ENCODE measurements at regions not wholly inside any gene's neighbourhood (a gene's known extent, or its start where the extent isn't known, plus 50 kb on each side); places are given as distances from the start of the nearest gene placed in this dataset.
"Not testable (repeated sequence)": the region's sequence is repeated elsewhere in the genome, so short reads cannot be mapped to it uniquely, and the experiment has no call there.

- no peaks in the 10 kb centered on the region for H3K4me1 ChIP-seq
- no peaks in the 10 kb centered on the region for H3K36me3 ChIP-seq
- DNase-seq (no peak), ATAC-seq (no peak)
- in situ Hi-C loops (cut with MboI; ENCODE audit: low sequenced_read_pairs in 4 of 4) (no loop called here), intact Hi-C loops (cut with DNase I; ENCODE audit: low total_unique reads) (no loop called here)
- H3K27me3 ChIP-seq = no peaks in the 10 kb centered on the region
- TF ChIP-seq POLR2A (IDR thresholded peaks at IDR 0.05) (no peak), CTCF (IDR thresholded peaks at IDR 0.05 in 4 of 5, conservative IDR thresholded peaks at IDR 0.05 in 1 of 5) (no peak)
- no peak overlapping the region for H3K4me3 ChIP-seq
- no peaks in the 10 kb centered on the region for H3K9me3 ChIP-seq
- H3K27ac ChIP-seq = no peak overlapping the region
Measured at GRCh38 chr4:170698334-170698733, 608.6 kb upstream of the AADAT start.

- TF ChIP-seq CTCF (IDR thresholded peaks at IDR 0.05 in 4 of 5, conservative IDR thresholded peaks at IDR 0.05 in 1 of 5) (no peak), POLR2A (IDR thresholded peaks at IDR 0.05) (no peak)
- no peaks in the 10 kb centered on the region for H3K36me3 ChIP-seq
- H3K4me1 ChIP-seq = no peaks in the 10 kb centered on the region
- intact Hi-C loops (cut with DNase I; ENCODE audit: low total_unique reads) = no loop called here
- ATAC-seq (no peak), DNase-seq (no peak)
- H3K27ac ChIP-seq = no peak overlapping the region
- H3K9me3 ChIP-seq = no peaks in the 10 kb centered on the region
- no peak overlapping the region for H3K4me3 ChIP-seq
- in situ Hi-C loops (cut with MboI; ENCODE audit: low sequenced_read_pairs in 4 of 4) = no loop called here
- H3K27me3 ChIP-seq = no peaks in the 10 kb centered on the region
Measured at GRCh38 chr4:170697845-170698244, 608.1 kb upstream of the AADAT start.

GRCh38 chr4:170697045-170697444, 607.3 kb upstream of the AADAT start:
- Histone ChIP-seq H3K27ac (no peak overlapping the region), H3K27me3 (no peaks in the 10 kb centered on the region), H3K4me1 (no peaks in the 10 kb centered on the region), H3K9me3 (no peaks in the 10 kb centered on the region), H3K4me3 (no peak overlapping the region), H3K36me3 (no peaks in the 10 kb centered on the region)
- no peak for DNase-seq
- in situ Hi-C loops (cut with MboI; ENCODE audit: low sequenced_read_pairs in 4 of 4) (no loop called here), intact Hi-C loops (cut with DNase I; ENCODE audit: low total_unique reads) (no loop called here)
- ATAC-seq = no peak
- TF ChIP-seq POLR2A (IDR thresholded peaks at IDR 0.05) (no peak), CTCF (IDR thresholded peaks at IDR 0.05 in 4 of 5, conservative IDR thresholded peaks at IDR 0.05 in 1 of 5) (no peak)

- Histone ChIP-seq H3K4me1 (no peaks in the 10 kb centered on the region), H3K4me3 (no peak overlapping the region), H3K36me3 (no peaks in the 10 kb centered on the region), H3K9me3 (no peaks in the 10 kb centered on the region), H3K27me3 (no peaks in the 10 kb centered on the region), H3K27ac (no peak overlapping the region)
- no peak for DNase-seq
- intact Hi-C loops (cut with DNase I; ENCODE audit: low total_unique reads) (no loop called here), in situ Hi-C loops (cut with MboI; ENCODE audit: low sequenced_read_pairs in 4 of 4) (no loop called here)
- ATAC-seq = no peak
- no peak for TF ChIP-seq CTCF (IDR thresholded peaks at IDR 0.05 in 4 of 5, conservative IDR thresholded peaks at IDR 0.05 in 1 of 5)
- TF ChIP-seq POLR2A (IDR thresholded peaks at IDR 0.05) = no peak
Measured at GRCh38 chr4:170691168-170691567, 601.4 kb upstream of the AADAT start.

GRCh38 chr4:170687751-170688150, 598.0 kb upstream of the AADAT start:
- no peak for ATAC-seq
- no peaks in the 10 kb centered on the region for H3K9me3 ChIP-seq
- DNase-seq = no peak
- no peak overlapping the region for H3K27ac ChIP-seq
- H3K27me3 ChIP-seq = no peaks in the 10 kb centered on the region
- H3K4me3 ChIP-seq = no peak overlapping the region
- in situ Hi-C loops (cut with MboI; ENCODE audit: low sequenced_read_pairs in 4 of 4) = no loop called here
- no peak for TF ChIP-seq POLR2A (IDR thresholded peaks at IDR 0.05)
- TF ChIP-seq CTCF (IDR thresholded peaks at IDR 0.05 in 4 of 5, conservative IDR thresholded peaks at IDR 0.05 in 1 of 5) = no peak
- H3K36me3 ChIP-seq = no peaks in the 10 kb centered on the region
- intact Hi-C loops (cut with DNase I; ENCODE audit: low total_unique reads) = no loop called here
- no peaks in the 10 kb centered on the region for H3K4me1 ChIP-seq

- H3K27ac ChIP-seq; in situ Hi-C loops (cut with MboI; ENCODE audit: low sequenced_read_pairs in 4 of 4); H3K4me1 ChIP-seq; DNase-seq; H3K9me3 ChIP-seq; ATAC-seq; H3K4me3 ChIP-seq; intact Hi-C loops (cut with DNase I; ENCODE audit: low total_unique reads); H3K27me3 ChIP-seq; H3K36me3 ChIP-seq: not testable (repeated sequence)
Measured at GRCh38 chr4:170685701-170686100, 595.9 kb upstream of the AADAT start.

Data from gastrocnemius medialis (tissue), 4 donors.